GM19452 (cell line): ENCODE measurements at regions not wholly inside any gene's neighbourhood (a gene's known extent, or its start where the extent isn't known, plus 50 kb on each side); places are given as distances from the start of the nearest gene placed in this dataset.
"Not testable (repeated sequence)": the region's sequence is repeated elsewhere in the genome, so short reads cannot be mapped to it uniquely, and the experiment has no call there.

Source experiments
- ATAC-seq: cut with Tn5 transposase; IDR thresholded peaks from one replicate; pipeline ENCODE4 v1.9.1; 2021; ENCODE audit not compliant: unreplicated experiment

GRCh38 chr12:9379023-9379742 is 171.0 kb upstream of the PZP start:
- ATAC-seq: no peak

- ATAC-seq: no peak
Observed at GRCh38 chr12:9378430-9378835, 170.2 kb upstream of the PZP start.

- ATAC-seq: no peak
Observed at GRCh38 chr12:9372202-9372601, 164.0 kb upstream of the PZP start.

GRCh38 chr12:9367828-9368227 is 159.6 kb upstream of the PZP start:
- no peak for ATAC-seq

- ATAC-seq: no peak
Observed at GRCh38 chr12:9367201-9367600, 159.0 kb upstream of the PZP start.

GRCh38 chr12:9365296-9365695 is 157.1 kb upstream of the PZP start:
- ATAC-seq: no peak

- ATAC-seq: peak; percentile 82
Observed at GRCh38 chr12:9364224-9365176, 156.3 kb upstream of the PZP start.

- ATAC-seq: no peak
Observed at GRCh38 chr12:9363145-9363544, 154.9 kb upstream of the PZP start.

- ATAC-seq: no peak
Observed at GRCh38 chr12:9361879-9362326, 153.7 kb upstream of the PZP start.

- ATAC-seq: not testable (repeated sequence)
Observed at GRCh38 chr12:9354009-9354754, 146.0 kb upstream of the PZP start.

- no peak for ATAC-seq
Observed at GRCh38 chr12:9351136-9351535, 142.9 kb upstream of the PZP start.

GRCh38 chr12:9349888-9350885 is 142.0 kb upstream of the PZP start:
- no peak for ATAC-seq

GRCh38 chr12:9348906-9349518 is 140.8 kb upstream of the PZP start:
- no peak for ATAC-seq

GRCh38 chr12:9347328-9348127 is 139.3 kb upstream of the PZP start:
- no peak for ATAC-seq

- ATAC-seq: no peak
Observed at GRCh38 chr12:9346866-9347327, 138.7 kb upstream of the PZP start.

GRCh38 chr12:9345171-9345570 is 137.0 kb upstream of the PZP start:
- no peak for ATAC-seq

GRCh38 chr12:9344541-9344940 is 136.3 kb upstream of the PZP start:
- ATAC-seq: no peak

GRCh38 chr12:9343731-9344130 is 135.5 kb upstream of the PZP start:
- ATAC-seq: no peak
